ENCODE measurements at regions not wholly inside any gene's neighbourhood (a gene's known extent, or its start where the extent isn't known, plus 50 kb on each side); places are given as distances from the start of the nearest gene placed in this dataset.

GRCh38 chr11:80629466-80629865 is 1188.6 kb upstream of the TENM4 start:
- H3K9ac ChIP-seq (replicated peaks; ENCODE audit: extremely low read depth, insufficient read depth, low read length) = no peak overlapping the region
- no peak for DNase-seq (ENCODE audit: low read depth, low spot score)
- no peak for FAIRE-seq
- H3K27ac ChIP-seq (ENCODE audit: insufficient read depth, low read depth, low read length) = no peak overlapping the region
- H3K36me3 ChIP-seq (ENCODE audit: control insufficient read depth in 2 of 2, extremely low read depth in 1 of 2, insufficient read depth in 2 of 2, low read length in 2 of 2) = no peaks in the 10 kb centered on the region
- intact Hi-C loops (cut with micrococcal nuclease) (no loop called here), dilution Hi-C loops (cut with MboI; ENCODE audit: extremely low pct_ligation_motif_present, low sequenced_read_pairs) (no loop called here)
- BruUV-seq (replicated peaks) = no TSS peak
- no peak overlapping the region for H2AFZ ChIP-seq (ENCODE audit: low read depth, low read length)
- no peaks in the 10 kb centered on the region for H4K20me1 ChIP-seq (replicated peaks; ENCODE audit: control insufficient read depth, extremely low read depth, insufficient read depth, low read length)
- H3K79me2 ChIP-seq (ENCODE audit: control insufficient read depth, insufficient read depth, low read length) = no peaks in the 10 kb centered on the region
- POLR2A ChIA-PET = no interaction called here
- CTCF ChIA-PET = no interaction called here
- no peaks in the 10 kb centered on the region for H3K4me1 ChIP-seq (ENCODE audit: control insufficient read depth, extremely low read depth, insufficient read depth, low read length)
- no peaks in the 10 kb centered on the region for H3K27me3 ChIP-seq (ENCODE audit: control insufficient read depth in 2 of 2, insufficient read depth in 2 of 2, low read length in 2 of 2)
- no peak for TF ChIP-seq EZH2 (IDR thresholded peaks at IDR 0.05; ENCODE audit: borderline replicate concordance, low read depth, low read length, severe bottlenecking)
- TF ChIP-seq MAX (IDR thresholded peaks at IDR 0.05; ENCODE audit: insufficient read depth, insufficient read length) = no peak
- TF ChIP-seq GATA2 (IDR thresholded peaks at IDR 0.05; ENCODE audit: insufficient read depth, insufficient read length, low read depth, low read length) = no peak
- TF ChIP-seq POLR2AphosphoS5 (IDR thresholded peaks at IDR 0.05; ENCODE audit: insufficient read depth, low read depth, low read length) = no peak
- TF ChIP-seq FOS (IDR thresholded peaks at IDR 0.05; ENCODE audit: borderline replicate concordance, insufficient read depth, low read length) = no peak
- TF ChIP-seq CTCF (IDR thresholded peaks at IDR 0.05; ENCODE audit: extremely low read depth in 1 of 2, insufficient read depth in 1 of 2, low read depth in 1 of 2, low read length in 2 of 2) = no peak
- TF ChIP-seq JUN (IDR thresholded peaks at IDR 0.05; ENCODE audit: borderline replicate concordance, insufficient read depth, insufficient read length, low read depth) = no peak
- no peak overlapping the region for H3K4me3 ChIP-seq (replicated peaks in 1 of 3; ENCODE audit: insufficient read depth in 1 of 3, low read depth in 1 of 3, low read length in 3 of 3)
- no peak overlapping the region for H3K4me2 ChIP-seq (ENCODE audit: insufficient read depth, low read length)
- no peaks in the 10 kb centered on the region for H3K9me3 ChIP-seq (replicated peaks; ENCODE audit: control insufficient read depth, insufficient read depth, low read length)
- H3K9me1 ChIP-seq (replicated peaks; ENCODE audit: control insufficient read depth, extremely low read depth, insufficient read depth, low read length) = no peaks in the 10 kb centered on the region
